NT2/D1 (cell line): ENCODE measurements at regions not wholly inside any gene's neighbourhood (a gene's known extent, or its start where the extent isn't known, plus 50 kb on each side); places are given as distances from the start of the nearest gene placed in this dataset.

Experiments
- DNase-seq: peaks from one replicate; pipeline ENCODE4 v3.0.0-alpha.2; 2011; ENCODE audit warnings: low read depth, low spot score
- H3K27me3 ChIP-seq: 2 replicates; pipeline ENCODE4 v1.6.0; 2011; ENCODE audit warnings: mild to moderate bottlenecking; ENCODE audit not compliant: insufficient read length, insufficient read depth
- H3K36me3 ChIP-seq: 2 replicates; pipeline ENCODE4 v1.6.1; 2011; ENCODE audit warnings: mild to moderate bottlenecking, low read length, mixed read lengths; ENCODE audit not compliant: insufficient read depth, insufficient read length
- H3K4me1 ChIP-seq: 2 replicates; pipeline ENCODE4 v1.5.1; 2011; ENCODE audit not compliant: insufficient read depth, insufficient read length
- H3K4me3 ChIP-seq: 2 replicates; pipeline ENCODE4 v1.5.1; 2011; ENCODE audit warnings: low read depth; ENCODE audit not compliant: insufficient read length
- H3K9ac ChIP-seq: 2 replicates; pipeline ENCODE4 v1.6.0; 2011; ENCODE audit warnings: low read depth; ENCODE audit not compliant: insufficient read length
- H3K9me3 ChIP-seq: 2 replicates; pipeline ENCODE4 v1.5.1; 2011; ENCODE audit warnings: mild to moderate bottlenecking, low read length; ENCODE audit not compliant: insufficient read depth
- SUZ12 ChIP-seq: IDR thresholded peaks from 2 replicates; pipeline ENCODE4 v1.6.1; 2011; ENCODE audit not compliant: insufficient read length, insufficient read depth; ENCODE audit errors: extremely low read depth
- YY1 ChIP-seq: IDR thresholded peaks from 2 replicates; pipeline ENCODE4 v1.6.1; 2011; ENCODE audit not compliant: insufficient read length, insufficient read depth
- ZNF274 ChIP-seq: IDR thresholded peaks from 2 replicates; pipeline ENCODE4 v1.6.1; 2011; ENCODE audit warnings: mild to moderate bottlenecking, low read depth, low read length

- no peaks in the 10 kb centered on the region for H3K9me3 ChIP-seq
- H3K9ac ChIP-seq: no peak overlapping the region
- DNase-seq: no peak
- no peaks in the 10 kb centered on the region for H3K4me1 ChIP-seq
- H3K36me3 ChIP-seq: no peaks in the 10 kb centered on the region
- H3K27me3 ChIP-seq: no peaks in the 10 kb centered on the region
- no peak overlapping the region for H3K4me3 ChIP-seq
- TF ChIP-seq ZNF274: no peak
These were observed 211.4 kb downstream of the GASK1B start for GRCh38 chr4:157961229-157961990.

- Histone ChIP-seq H3K9ac (no peak overlapping the region), H3K4me3 (no peak overlapping the region), H3K27me3 (no peaks in the 10 kb centered on the region), H3K4me1 (no peaks in the 10 kb centered on the region), H3K36me3 (no peaks in the 10 kb centered on the region), H3K9me3 (no peaks in the 10 kb centered on the region)
- no peak for DNase-seq
- TF ChIP-seq ZNF274 (no peak), YY1 (no peak), SUZ12 (no peak)
These were observed 214.9 kb downstream of the GASK1B start for GRCh38 chr4:157957905-157958304.

- Histone ChIP-seq H3K9me3 (no peaks in the 10 kb centered on the region), H3K4me1 (no peaks in the 10 kb centered on the region), H3K9ac (no peak overlapping the region), H3K4me3 (no peak overlapping the region), H3K36me3 (no peaks in the 10 kb centered on the region), H3K27me3 (no peaks in the 10 kb centered on the region)
- DNase-seq: no peak
- TF ChIP-seq ZNF274: no peak
- no peak for TF ChIP-seq YY1
- no peak for TF ChIP-seq SUZ12
These were observed 230.8 kb downstream of the GASK1B start for GRCh38 chr4:157942017-157942416.

- Histone ChIP-seq H3K36me3 (no peaks in the 10 kb centered on the region), H3K9ac (no peak overlapping the region), H3K27me3 (no peaks in the 10 kb centered on the region), H3K9me3 (no peaks in the 10 kb centered on the region), H3K4me3 (no peak overlapping the region), H3K4me1 (no peaks in the 10 kb centered on the region)
- no peak for DNase-seq
- TF ChIP-seq ZNF274 (no peak), SUZ12 (no peak), YY1 (no peak)
These were observed 238.7 kb downstream of the GASK1B start for GRCh38 chr4:157934151-157934550.

DNA sequence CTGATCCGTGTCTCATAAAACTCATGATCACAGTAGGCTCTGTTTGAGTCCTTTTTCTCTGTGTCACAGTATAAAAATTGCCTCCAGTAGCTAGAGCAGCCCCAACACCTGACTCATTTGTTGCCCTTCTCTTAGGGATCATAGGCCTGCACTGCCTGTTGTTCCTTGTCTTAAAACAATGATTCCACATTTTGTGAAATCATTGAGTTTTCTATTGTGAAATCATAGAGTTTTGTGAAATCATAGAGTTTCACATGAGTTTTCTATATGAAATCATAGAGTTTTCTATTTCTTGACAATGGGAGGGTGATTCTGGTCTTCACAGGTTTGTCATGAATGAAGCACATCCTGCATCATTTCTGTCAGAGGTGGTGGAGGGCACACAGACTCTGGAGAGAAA lies 239.9 kb downstream of the GASK1B start:
- H3K9ac ChIP-seq: no peak overlapping the region
- no peak for DNase-seq

DNA sequence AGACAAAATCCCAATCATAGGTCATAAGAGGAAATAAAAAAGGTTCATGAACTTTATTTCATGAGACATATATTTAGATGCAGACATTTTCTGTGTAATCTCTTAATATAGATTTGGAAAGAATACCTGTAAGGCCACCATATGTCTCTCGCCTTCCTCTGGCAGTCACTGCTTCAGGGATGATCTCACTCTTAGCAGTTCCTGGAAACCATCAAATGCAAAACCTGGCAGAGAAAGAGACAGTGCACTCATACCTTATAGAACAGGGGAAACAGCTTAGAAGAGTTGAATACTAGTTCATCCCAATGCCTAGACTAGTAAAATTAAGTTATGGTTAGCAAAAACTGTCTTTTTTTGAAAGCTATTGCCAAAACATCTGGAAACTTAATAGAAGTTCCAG lies 243.3 kb downstream of the GASK1B start:
- DNase-seq: no peak

More for the DNA sequence above, 239.9 kb downstream of the GASK1B start:
- H3K4me1 ChIP-seq: no peaks in the 10 kb centered on the region
- H3K9me3 ChIP-seq: 0 out of 2 replicates have a peak, but pooled peaks cover under 1% of the 10 kb centered on the region
- no peak overlapping the region for H3K4me3 ChIP-seq
- no peaks in the 10 kb centered on the region for H3K27me3 ChIP-seq
- H3K36me3 ChIP-seq: no peaks in the 10 kb centered on the region
- TF ChIP-seq YY1 (no peak), SUZ12 (no peak), ZNF274 (no peak)

DNA sequence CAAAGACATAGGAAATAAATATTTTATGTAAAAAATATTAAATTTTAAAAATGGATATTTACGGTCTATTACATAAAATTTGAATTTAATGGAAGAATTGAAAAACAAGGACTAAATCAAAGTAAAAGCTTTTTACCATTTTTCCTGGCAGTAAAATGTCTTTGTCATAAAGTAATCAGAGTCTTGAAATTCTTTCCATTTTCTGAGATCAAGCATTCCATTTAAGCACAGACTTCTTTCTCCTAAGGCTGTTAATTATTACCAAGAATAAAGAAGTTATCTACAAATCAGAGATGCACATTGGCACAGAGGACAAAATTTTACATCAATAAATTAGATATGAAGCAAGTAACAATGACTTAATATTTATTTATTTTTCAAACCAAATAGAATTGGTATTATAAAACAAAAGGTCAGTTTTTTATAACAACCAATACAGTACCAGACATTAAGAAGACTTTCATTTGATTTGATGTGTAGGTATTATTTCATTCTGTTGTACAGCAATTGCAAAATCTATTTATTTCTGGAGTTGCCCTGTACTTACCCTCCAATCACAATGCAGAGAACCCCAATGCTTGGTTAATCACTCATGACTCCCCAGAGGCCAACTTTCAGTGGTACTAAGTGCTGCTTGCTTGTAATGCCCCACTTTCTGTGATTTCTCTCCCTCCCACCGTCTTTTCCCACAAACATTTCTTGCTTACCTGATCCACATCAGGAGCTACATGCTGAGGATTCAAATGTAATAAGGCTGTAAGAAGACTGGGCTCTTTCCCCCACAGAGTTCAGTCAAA lies 254.6 kb downstream of the GASK1B start:
- Histone ChIP-seq H3K4me3 (no peak overlapping the region), H3K4me1 (no peaks in the 10 kb centered on the region), H3K36me3 (no peaks in the 10 kb centered on the region), H3K27me3 (no peaks in the 10 kb centered on the region), H3K9me3 (no peaks in the 10 kb centered on the region), H3K9ac (no peak overlapping the region)
- no peak for DNase-seq
- TF ChIP-seq SUZ12 (no peak), ZNF274 (no peak), YY1 (no peak)

More for the DNA sequence above, 243.3 kb downstream of the GASK1B start:
- no peak for TF ChIP-seq SUZ12
- no peak for TF ChIP-seq YY1
- no peak for TF ChIP-seq ZNF274
- peaks cover 9% of the 10 kb centered on the region; the same call in 1 of the 2 replicates for H3K9me3 ChIP-seq
- no peak overlapping the region for H3K4me3 ChIP-seq
- H3K27me3 ChIP-seq: no peaks in the 10 kb centered on the region
- H3K4me1 ChIP-seq: no peaks in the 10 kb centered on the region
- no peak overlapping the region for H3K9ac ChIP-seq
- no peaks in the 10 kb centered on the region for H3K36me3 ChIP-seq
